D721Med (cell line): ENCODE measurements at regions not wholly inside any gene's neighbourhood (a gene's known extent, or its start where the extent isn't known, plus 50 kb on each side); places are given as distances from the start of the nearest gene placed in this dataset.
"Not testable (repeated sequence)": the region's sequence is repeated elsewhere in the genome, so short reads cannot be mapped to it uniquely, and the experiment has no call there.

ENCODE experiments used
- DNase-seq: peaks from one replicate; pipeline ENCODE4 v3.0.0; 2011; ENCODE audit warnings: low spot score; ENCODE audit not compliant: insufficient read length
- FAIRE-seq: peaks from 2 replicates; lab custom pipeline; 2011; peaks lifted over from hg19 to GRCh38; lab: Jason Lieb, UNC
- TF ChIP-seq, protein P1 (sequence below): IDR thresholded peaks from 2 replicates; pipeline ENCODE4 v1.5.1; 2012; ENCODE audit warnings: mild to moderate bottlenecking, control low read depth; ENCODE audit not compliant: insufficient read depth; ENCODE audit errors: missing control alignments

DNA sequence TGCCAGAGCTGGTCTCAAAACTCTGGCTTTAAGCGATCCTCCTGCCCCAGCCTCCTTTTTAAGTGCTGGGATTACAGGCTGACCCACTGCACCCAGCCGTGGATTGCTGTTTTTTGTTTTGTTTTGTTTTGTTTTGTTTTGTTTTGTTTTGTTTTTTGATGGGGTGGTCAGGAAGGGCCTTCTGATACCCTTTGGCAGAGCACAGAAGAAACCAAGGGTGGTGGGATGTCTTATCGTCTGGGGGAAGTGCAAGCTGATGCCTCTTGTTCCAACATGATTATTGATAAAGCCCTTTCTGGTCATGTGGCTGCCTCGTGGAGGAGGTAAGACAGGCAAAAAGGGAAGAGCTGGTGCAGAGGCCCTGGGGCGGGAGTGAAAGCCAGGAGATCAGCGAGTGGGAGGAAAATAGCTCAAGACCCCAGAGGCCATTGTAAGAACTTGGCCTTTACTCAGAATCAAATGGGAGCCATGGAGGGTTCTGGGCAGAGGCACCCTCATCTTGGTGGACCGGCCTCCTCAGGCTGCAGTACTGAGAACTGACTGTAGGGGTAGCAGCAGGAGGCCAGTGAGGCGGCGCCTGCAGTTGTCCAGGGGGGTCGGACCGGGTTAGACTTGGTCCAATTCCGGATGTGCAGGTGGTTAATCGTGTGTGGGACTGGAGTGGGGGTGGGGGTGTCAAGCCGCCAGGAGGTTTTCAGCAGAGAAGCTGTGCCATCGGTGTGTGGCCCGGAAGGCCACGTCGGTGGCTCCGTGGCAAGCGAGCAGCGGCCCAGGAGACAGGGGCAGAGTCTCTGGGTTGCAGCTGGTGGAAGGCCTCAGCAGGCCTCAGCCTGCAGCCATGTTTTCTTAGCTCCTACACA is 84.4 kb upstream of the GSE1 start:
- FAIRE-seq, result no peak

GRCh38 chr16:85529489-85530369 is 83.4 kb upstream of the GSE1 start:
- no peak for DNase-seq
- no peak for FAIRE-seq
- TF ChIP-seq, protein P1, sequence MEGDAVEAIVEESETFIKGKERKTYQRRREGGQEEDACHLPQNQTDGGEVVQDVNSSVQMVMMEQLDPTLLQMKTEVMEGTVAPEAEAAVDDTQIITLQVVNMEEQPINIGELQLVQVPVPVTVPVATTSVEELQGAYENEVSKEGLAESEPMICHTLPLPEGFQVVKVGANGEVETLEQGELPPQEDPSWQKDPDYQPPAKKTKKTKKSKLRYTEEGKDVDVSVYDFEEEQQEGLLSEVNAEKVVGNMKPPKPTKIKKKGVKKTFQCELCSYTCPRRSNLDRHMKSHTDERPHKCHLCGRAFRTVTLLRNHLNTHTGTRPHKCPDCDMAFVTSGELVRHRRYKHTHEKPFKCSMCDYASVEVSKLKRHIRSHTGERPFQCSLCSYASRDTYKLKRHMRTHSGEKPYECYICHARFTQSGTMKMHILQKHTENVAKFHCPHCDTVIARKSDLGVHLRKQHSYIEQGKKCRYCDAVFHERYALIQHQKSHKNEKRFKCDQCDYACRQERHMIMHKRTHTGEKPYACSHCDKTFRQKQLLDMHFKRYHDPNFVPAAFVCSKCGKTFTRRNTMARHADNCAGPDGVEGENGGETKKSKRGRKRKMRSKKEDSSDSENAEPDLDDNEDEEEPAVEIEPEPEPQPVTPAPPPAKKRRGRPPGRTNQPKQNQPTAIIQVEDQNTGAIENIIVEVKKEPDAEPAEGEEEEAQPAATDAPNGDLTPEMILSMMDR, result no peak

More for the DNA sequence above, 84.4 kb upstream of the GSE1 start:
- no peak for DNase-seq
- TF ChIP-seq, protein P1, result peak; percentile 25

- TF ChIP-seq, protein P1, result no peak
- no peak for FAIRE-seq
- no peak for DNase-seq
These were observed 82.8 kb upstream of the GSE1 start for GRCh38 chr16:85530370-85530739.

DNA sequence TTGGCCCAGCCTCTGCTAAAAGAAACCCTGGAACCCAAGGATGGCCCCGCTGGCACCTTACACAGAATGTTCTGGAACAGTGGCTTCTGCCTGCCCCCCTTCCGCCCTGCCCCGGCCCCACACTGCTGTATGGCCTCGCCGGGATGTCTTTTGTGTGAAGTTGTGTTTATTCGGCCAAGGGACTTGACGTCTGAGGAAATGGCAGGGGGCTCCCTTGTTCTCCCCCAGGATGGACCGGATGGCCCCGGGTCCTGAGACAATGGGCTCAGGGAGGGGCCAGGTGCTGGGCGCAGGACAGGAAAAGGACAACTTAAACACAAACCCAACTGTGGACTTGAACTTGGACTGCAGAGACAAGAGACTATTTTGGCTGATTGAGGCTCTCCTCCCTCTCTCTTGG is 81.6 kb upstream of the GSE1 start:
- TF ChIP-seq, protein P1, result no peak
- no peak for DNase-seq
- FAIRE-seq, result no peak

- FAIRE-seq, result no peak
- DNase-seq, result no peak
- TF ChIP-seq, protein P1, result no peak
These were observed 81.0 kb upstream of the GSE1 start for GRCh38 chr16:85532147-85532546.

DNA sequence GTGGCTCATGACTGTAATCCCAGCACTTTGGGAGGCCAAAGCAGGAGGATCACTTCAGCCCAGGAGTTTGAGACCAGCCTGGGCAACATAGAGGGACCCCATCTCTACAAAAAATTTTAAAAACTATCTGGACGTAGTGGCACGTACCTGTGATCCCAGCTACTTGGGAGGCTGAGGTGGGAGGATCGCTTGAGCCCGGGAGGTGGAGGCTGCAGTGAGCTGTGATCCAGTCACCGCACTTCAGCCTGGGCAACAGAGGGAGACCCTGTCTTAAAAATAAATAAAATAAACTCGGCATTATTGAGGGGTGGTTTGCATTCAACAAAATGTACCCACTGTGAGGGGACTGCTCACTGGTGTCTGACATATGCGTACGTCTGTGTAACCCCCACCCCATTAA is 79.5 kb upstream of the GSE1 start:
- DNase-seq, FAIRE-seq: not testable (repeated sequence)

DNA sequence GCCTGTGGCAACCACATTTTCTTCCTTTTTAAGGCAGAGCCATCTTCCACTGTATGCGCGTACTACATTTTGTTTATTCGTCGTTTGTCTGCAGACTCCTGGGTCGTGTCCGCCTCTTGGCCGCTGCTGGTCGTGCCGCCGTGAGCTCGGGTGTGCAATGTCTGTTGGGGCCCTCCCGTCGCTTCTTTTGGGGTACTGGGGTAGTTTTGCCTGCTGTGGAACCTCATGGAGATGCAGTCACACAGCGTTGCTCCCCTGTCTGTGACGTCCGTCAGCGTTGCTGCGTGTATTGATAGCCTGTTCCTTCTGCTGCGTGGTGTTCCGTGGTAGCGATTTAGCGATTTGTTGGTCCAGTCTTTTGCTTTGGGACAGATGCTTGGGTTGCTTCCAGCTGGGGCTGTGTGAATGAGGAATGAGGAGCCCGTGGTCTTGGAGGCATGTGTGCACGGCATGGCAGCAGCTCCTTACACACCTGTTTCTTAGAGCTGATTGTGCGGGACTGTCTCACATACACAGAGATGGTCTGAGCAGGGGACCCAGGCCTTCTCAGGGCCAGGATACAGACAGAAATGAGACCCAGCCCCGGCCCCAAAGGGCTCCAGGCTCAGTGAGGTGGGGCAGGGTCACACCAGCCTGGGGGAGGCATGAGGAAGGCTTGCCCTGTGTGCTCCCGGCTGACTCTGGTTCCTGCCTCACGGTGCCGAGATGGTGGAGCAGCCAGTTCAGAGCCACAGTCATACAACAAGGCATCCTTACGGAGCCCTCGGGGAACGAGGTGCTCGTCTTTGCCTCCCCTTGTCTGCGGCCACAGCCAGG is 78.4 kb upstream of the GSE1 start:
- TF ChIP-seq, protein P1, result no peak
- no peak for FAIRE-seq

More for the DNA sequence above, 78.4 kb upstream of the GSE1 start:
- DNase-seq, result no peak
